Heart left ventricle (tissue), 13 donors: ENCODE measurements at regions not wholly inside any gene's neighbourhood (a gene's known extent, or its start where the extent isn't known, plus 50 kb on each side); places are given as distances from the start of the nearest gene placed in this dataset.

ENCODE experiments used
- CTCF ChIP-seq, 12 donors: fragments of 200-600 bp; sonication (generic) in 4 of 12; IDR thresholded peaks; one replicate each; pipeline versions ENCODE4 v1.5.0 to v1.8.0; 2018 to 2022; ENCODE audit warnings: antibody characterized with exemption in 12 of 12, mild to moderate bottlenecking in 5 of 12
- POLR2A ChIP-seq, 2 donors: fragments of 450-650 bp; IDR thresholded peaks; one replicate each; pipeline ENCODE4 v1.6.1; 2017; ENCODE audit warnings: antibody characterized with exemption in 2 of 2, mild to moderate bottlenecking in 2 of 2, moderate library complexity in 2 of 2
- donor health status: ischemic (EF 13 %, LVEDD 7.1; RV severe dilation, severe dysfunction).
- donor health status: DM: no; HTN: yes; CAD: no.
- donor health status: DM: no; HTN: no; CAD: no.
- donor health status: ischemic (EF 25% LVEDD 6.9; RV normal size, moderate dysfunction).
- donor health status: ischemic (EF 25% LVEDD 5.7; RV mildly dilated, moderate dysfunction).
- donor health status: ischemic (EF 35%, LVEDD 5.7; RV mildly dilated, moderate dysfunction).
- donor health status: nonischemic (EF 11% LVEDD 7.7; RV severe dilation, severe dysfunction).
- donor health status: DM: yes; HTN: yes; CAD: no.
- donor health status: PGD.
- donor health status: ischemic (EF 29% LVEDD 5.4; RV normal size, mild dysfunction).
- donor health status: nonischemic (EF 23%, LVEDD 6.1; RV moderate dilation, normal function).

DNA sequence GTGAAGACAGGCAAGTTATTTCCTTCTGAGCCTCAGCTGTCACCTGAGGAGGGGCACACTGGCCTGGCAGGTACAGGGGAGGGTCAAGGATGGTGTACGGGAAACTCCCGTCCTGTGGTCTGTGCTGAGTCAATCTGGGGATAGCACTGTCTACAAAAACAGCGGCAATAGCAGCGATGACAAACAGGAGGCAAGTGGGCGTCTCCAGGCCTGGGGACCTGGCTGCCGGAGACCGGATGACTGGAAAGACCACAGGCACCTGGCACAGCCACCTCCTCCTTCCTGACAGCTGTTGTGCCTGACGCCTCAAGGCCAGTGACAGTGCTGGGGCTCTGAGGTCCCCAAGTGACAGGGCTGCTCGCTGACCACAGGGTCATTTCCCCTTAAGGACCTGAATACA, 202.1 kb upstream of the HS6ST1 start:
- TF ChIP-seq CTCF (IDR thresholded peaks at IDR 0.05) (no peak), POLR2A (IDR thresholded peaks at IDR 0.05) (no peak)
